HCT116 (cell line): ENCODE measurements at regions not wholly inside any gene's neighbourhood (a gene's known extent, or its start where the extent isn't known, plus 50 kb on each side); places are given as distances from the start of the nearest gene placed in this dataset.

ENCODE experiments used
- ATAC-seq: fragments of 200-7000 bp; cut with Tn5 transposase; 2 replicates; pipeline ENCODE4 v1.9.1; 2020; ENCODE audit warnings: mild to moderate bottlenecking, moderate library complexity
- BruUV-seq: library from RNA; stranded (reverse); fragments of 400-500 nt; replicated peaks from 2 replicates; lab custom pipeline; 2021; lab: Mats Ljungman, UMichigan
- CTCF ChIA-PET: fragments of 300-600 bp; sonication (Branson Sonifier 250); formaldehyde crosslinking; loops from one replicate; lab custom pipeline; 2021; ENCODE audit warnings: antibody characterized with exemption; lab: Charles Lee
- POLR2A ChIA-PET: fragments of 300-600, 350-600 bp; sonication (Branson Sonifier 250); formaldehyde crosslinking; loops from one replicate; lab custom pipeline; 2021; ENCODE audit warnings: antibody characterized with exemption; lab: Charles Lee
- RAD21 ChIA-PET, 2 experiments: fragments of 300-600 bp; sonication (Branson Sonifier 250); formaldehyde crosslinking; loops; one replicate each; lab custom pipeline; 2023; ENCODE audit warnings: low total read pairs in 2 of 2; ENCODE audit not compliant: uncharacterized antibody in 2 of 2, unreplicated experiment in 2 of 2, low non-redundant PET in 1 of 2; lab: Charles Lee
- DNase-seq: peaks from one replicate; pipeline ENCODE4 v3.0.0-alpha.2; 2010; ENCODE audit warnings: low read depth, low spot score
- H2AFZ ChIP-seq: fragments of 200-600 bp; shearing (Covaris generic), sonication (generic); 2 replicates; pipeline ENCODE4 v1.6.1; 2017; ENCODE audit warnings: low read depth, mixed run types, mixed read lengths, antibody characterized with exemption, low read length; ENCODE audit not compliant: poor library complexity, severe bottlenecking
- H3K27ac ChIP-seq: 2 replicates; pipeline ENCODE4 v1.5.1; 2012; ENCODE audit warnings: low read depth, low read length
- H3K27me3 ChIP-seq: fragments of 200-600 bp; sonication (generic); 2 replicates; pipeline ENCODE4 v1.6.1; 2016; ENCODE audit warnings: mixed run types, low read length, mixed read lengths; ENCODE audit not compliant: insufficient read depth
- H3K36me3 ChIP-seq, 2 experiments: fragments of 200-500 bp in 1 of 2; fragments of 200-600 bp in 1 of 2; sonication (Bioruptor generic) in 1 of 2; sonication (generic) in 1 of 2; 2 replicates each; pipeline versions ENCODE4 v1.5.1 to v1.6.1; 2014 to 2016; ENCODE audit warnings: low read length in 2 of 2, inconsistent platforms in 1 of 2, mixed read lengths in 1 of 2, mixed run types in 1 of 2; ENCODE audit not compliant: insufficient read depth in 2 of 2, control insufficient read depth in 1 of 2
- H3K4me1 ChIP-seq, 2 experiments: fragments of 200-600 bp in 1 of 2; sonication (generic) in 1 of 2; 2 replicates each; pipeline versions ENCODE4 v1.5.1 to v1.6.1; 2012 to 2017; ENCODE audit warnings: low read length in 2 of 2, inconsistent platforms in 1 of 2, mild to moderate bottlenecking in 1 of 2, mixed read lengths in 1 of 2, mixed run types in 1 of 2, moderate library complexity in 1 of 2; ENCODE audit not compliant: insufficient read depth in 2 of 2, control insufficient read depth in 1 of 2
- H3K4me2 ChIP-seq: fragments of 200-600 bp; sonication (generic); 2 replicates; pipeline ENCODE4 v1.6.1; 2017; ENCODE audit warnings: mixed run types, low read length, mixed read lengths
- H3K4me3 ChIP-seq, 2 experiments: fragments of 200-600 bp in 1 of 2; sonication (generic) in 1 of 2; replicated peaks in 1 of 2; 2 replicates each; pipeline ENCODE4 v1.5.1; 2011 to 2016; ENCODE audit warnings: low read length in 2 of 2, control low read depth in 1 of 2, low read depth in 1 of 2, mild to moderate bottlenecking in 1 of 2, mixed read lengths in 1 of 2, mixed run types in 1 of 2
- H3K79me2 ChIP-seq: fragments of 200-600 bp; sonication (generic); 2 replicates; pipeline ENCODE4 v1.6.1; 2017; ENCODE audit warnings: mild to moderate bottlenecking, mixed run types, low read length, moderate library complexity, mixed read lengths; ENCODE audit not compliant: insufficient read depth
- H3K9ac ChIP-seq: fragments of 200-600 bp; sonication (generic); 2 replicates; pipeline ENCODE4 v1.6.1; 2016; ENCODE audit warnings: low read length, mixed read lengths
- H3K9me2 ChIP-seq: fragments of 200-600 bp; sonication (generic), shearing (Covaris generic); 2 replicates; pipeline ENCODE4 v1.6.1; 2017; ENCODE audit warnings: mixed run types, mild to moderate bottlenecking, moderate library complexity; ENCODE audit not compliant: insufficient read depth
- H3K9me3 ChIP-seq, 2 experiments: fragments of 200-500 bp in 1 of 2; fragments of 200-600 bp in 1 of 2; sonication (Bioruptor generic) in 1 of 2; sonication (generic) in 1 of 2; 2 replicates each; pipeline ENCODE4 v1.6.1; 2014 to 2017; ENCODE audit warnings: low read length in 2 of 2, mixed read lengths in 2 of 2, inconsistent platforms in 1 of 2, low read depth in 1 of 2, mild to moderate bottlenecking in 1 of 2, mixed run types in 1 of 2, moderate library complexity in 1 of 2; ENCODE audit not compliant: control insufficient read depth in 1 of 2, insufficient read depth in 1 of 2
- H4K20me1 ChIP-seq: fragments of 200-600 bp; sonication (generic), shearing (Covaris generic); 2 replicates; pipeline ENCODE4 v1.6.1; 2017; ENCODE audit warnings: mixed run types, mild to moderate bottlenecking, moderate library complexity; ENCODE audit not compliant: insufficient read depth
- CBX3 ChIP-seq: IDR thresholded peaks from 2 replicates; pipeline ENCODE4 v1.6.1; 2012; ENCODE audit warnings: low read depth
- CEBPB ChIP-seq: IDR thresholded peaks from 2 replicates; pipeline ENCODE4 v1.6.1; 2012; ENCODE audit warnings: low read depth
- ELF1 ChIP-seq: IDR thresholded peaks from 2 replicates; pipeline ENCODE4 v1.6.1; 2012; ENCODE audit warnings: low read depth, borderline replicate concordance
- EZH2 ChIP-seq: fragments of 200-600 bp; sonication (generic); IDR thresholded peaks from 2 replicates; pipeline ENCODE4 v1.6.1; 2017; ENCODE audit warnings: antibody characterized with exemption, mixed run types
- FOSL1 ChIP-seq: IDR thresholded peaks from 2 replicates; pipeline ENCODE4 v1.6.1; 2012; ENCODE audit warnings: low read depth
- JUND ChIP-seq: IDR thresholded peaks from 2 replicates; pipeline ENCODE4 v1.6.1; 2012
- RAD21 ChIP-seq: IDR thresholded peaks from 2 replicates; pipeline ENCODE4 v1.6.1; 2012; ENCODE audit warnings: low read depth, mild to moderate bottlenecking
- SP1 ChIP-seq: IDR thresholded peaks from 2 replicates; pipeline ENCODE4 v1.6.1; 2012; ENCODE audit warnings: low read depth
- SRF ChIP-seq: IDR thresholded peaks from 2 replicates; pipeline ENCODE4 v1.6.1; 2012; ENCODE audit warnings: low read depth
- TCF7L2 ChIP-seq: IDR thresholded peaks from 2 replicates; pipeline ENCODE4 v1.7.0; 2011; ENCODE audit warnings: borderline replicate concordance, inconsistent platforms; ENCODE audit not compliant: insufficient read depth, insufficient read length; ENCODE audit errors: extremely low read depth
- YY1 ChIP-seq: IDR thresholded peaks from 2 replicates; pipeline ENCODE4 v1.6.1; 2011; ENCODE audit warnings: low read length, low read depth, moderate library complexity, mild to moderate bottlenecking; ENCODE audit not compliant: insufficient replicate concordance; ENCODE audit errors: extremely low read depth
- ZFX ChIP-seq: fragments of 450-650 bp; IDR thresholded peaks from 2 replicates; pipeline ENCODE4 v1.6.1; 2017
- ZNF274 ChIP-seq: fragments of 200-500 bp; sonication (Bioruptor generic); IDR thresholded peaks from 2 replicates; pipeline ENCODE4 v1.6.1; 2014; ENCODE audit warnings: mild to moderate bottlenecking, low read depth, low read length, inconsistent platforms
- intact Hi-C: fragments of 100-400 bp; cut with micrococcal nuclease; formaldehyde crosslinking; loops from 2 replicates; pipeline ENCODE4 v1.10.0; 2022
- TF ChIP-seq, protein P1 (sequence below), 3 experiments: fragments of 200-600 bp in 1 of 3; sonication (generic) in 1 of 3; IDR thresholded peaks in 2 of 3; conservative IDR thresholded peaks in 1 of 3; 2 replicates each; pipeline ENCODE4 v1.5.1; 2012 to 2017; ENCODE audit warnings: low read depth in 2 of 3, low read length in 2 of 3, antibody characterized with exemption in 1 of 3, borderline replicate concordance in 1 of 3, control low read depth in 1 of 3, mild to moderate bottlenecking in 1 of 3, mixed read lengths in 1 of 3, mixed run types in 1 of 3, moderate library complexity in 1 of 3; ENCODE audit not compliant: insufficient read depth in 1 of 3
- TF ChIP-seq, protein P2 (sequence below): IDR thresholded peaks from 2 replicates; pipeline ENCODE4 v1.6.1; 2012; ENCODE audit warnings: low read depth
- TF ChIP-seq, protein P3 (sequence below): IDR thresholded peaks from 2 replicates; pipeline ENCODE4 v1.6.1; 2011; ENCODE audit warnings: mild to moderate bottlenecking, low read length, moderate library complexity; ENCODE audit not compliant: insufficient replicate concordance; ENCODE audit errors: extremely low read depth

DNA sequence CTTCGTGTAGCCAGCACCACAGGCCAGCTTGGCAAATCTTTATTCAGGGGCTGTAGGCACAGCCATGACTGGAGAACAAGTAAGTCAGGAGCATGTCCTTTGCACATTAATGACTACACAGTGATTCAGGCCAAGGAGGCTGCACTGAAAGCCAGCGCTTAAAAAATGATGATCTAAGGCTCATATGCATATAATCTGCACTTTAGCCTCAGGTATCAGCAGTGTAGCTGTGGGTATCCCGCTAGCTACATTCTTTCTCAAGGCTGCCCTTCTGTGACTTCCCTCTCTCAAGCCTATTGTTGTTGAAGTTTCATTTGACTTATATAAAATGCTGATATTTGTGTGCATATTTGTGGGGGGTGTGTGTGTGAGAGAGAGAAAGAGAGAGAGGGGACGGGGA is 62.6 kb upstream of the RGL1 start:
- ChIA-PET RAD21 (no interaction called here), POLR2A (no interaction called here), CTCF (no interaction called here)
- Histone ChIP-seq H4K20me1 (no peaks in the 10 kb centered on the region), H3K27ac (no peak overlapping the region), H3K27me3 (no peaks in the 10 kb centered on the region), H3K9ac (no peak overlapping the region), H3K9me2 (no peaks in the 10 kb centered on the region), H3K36me3 (no peaks in the 10 kb centered on the region), H3K4me2 (no peak overlapping the region), H3K4me3 (no peak overlapping the region), H3K9me3 (no peaks in the 10 kb centered on the region), H3K4me1 (no peaks in the 10 kb centered on the region), H2AFZ (no peak overlapping the region), H3K79me2 (no peaks in the 10 kb centered on the region)
- intact Hi-C loops = no loop called here
- TF ChIP-seq ZFX (no peak), RAD21 (no peak), EZH2 (no peak), ELF1 (no peak), FOSL1 (no peak), SRF (no peak), JUND (no peak), SP1 (no peak), ZNF274 (no peak), TCF7L2 (no peak), CEBPB (no peak), CBX3 (no peak), YY1 (no peak)
- TF ChIP-seq, protein P1, sequence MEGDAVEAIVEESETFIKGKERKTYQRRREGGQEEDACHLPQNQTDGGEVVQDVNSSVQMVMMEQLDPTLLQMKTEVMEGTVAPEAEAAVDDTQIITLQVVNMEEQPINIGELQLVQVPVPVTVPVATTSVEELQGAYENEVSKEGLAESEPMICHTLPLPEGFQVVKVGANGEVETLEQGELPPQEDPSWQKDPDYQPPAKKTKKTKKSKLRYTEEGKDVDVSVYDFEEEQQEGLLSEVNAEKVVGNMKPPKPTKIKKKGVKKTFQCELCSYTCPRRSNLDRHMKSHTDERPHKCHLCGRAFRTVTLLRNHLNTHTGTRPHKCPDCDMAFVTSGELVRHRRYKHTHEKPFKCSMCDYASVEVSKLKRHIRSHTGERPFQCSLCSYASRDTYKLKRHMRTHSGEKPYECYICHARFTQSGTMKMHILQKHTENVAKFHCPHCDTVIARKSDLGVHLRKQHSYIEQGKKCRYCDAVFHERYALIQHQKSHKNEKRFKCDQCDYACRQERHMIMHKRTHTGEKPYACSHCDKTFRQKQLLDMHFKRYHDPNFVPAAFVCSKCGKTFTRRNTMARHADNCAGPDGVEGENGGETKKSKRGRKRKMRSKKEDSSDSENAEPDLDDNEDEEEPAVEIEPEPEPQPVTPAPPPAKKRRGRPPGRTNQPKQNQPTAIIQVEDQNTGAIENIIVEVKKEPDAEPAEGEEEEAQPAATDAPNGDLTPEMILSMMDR (IDR thresholded peaks at IDR 0.05 in 2 of 3, conservative IDR thresholded peaks at IDR 0.05 in 1 of 3; ENCODE audit: borderline replicate concordance in 1 of 3, insufficient read depth in 1 of 3, low read depth in 2 of 3, low read length in 2 of 3) = no peak
- TF ChIP-seq, protein P2, sequence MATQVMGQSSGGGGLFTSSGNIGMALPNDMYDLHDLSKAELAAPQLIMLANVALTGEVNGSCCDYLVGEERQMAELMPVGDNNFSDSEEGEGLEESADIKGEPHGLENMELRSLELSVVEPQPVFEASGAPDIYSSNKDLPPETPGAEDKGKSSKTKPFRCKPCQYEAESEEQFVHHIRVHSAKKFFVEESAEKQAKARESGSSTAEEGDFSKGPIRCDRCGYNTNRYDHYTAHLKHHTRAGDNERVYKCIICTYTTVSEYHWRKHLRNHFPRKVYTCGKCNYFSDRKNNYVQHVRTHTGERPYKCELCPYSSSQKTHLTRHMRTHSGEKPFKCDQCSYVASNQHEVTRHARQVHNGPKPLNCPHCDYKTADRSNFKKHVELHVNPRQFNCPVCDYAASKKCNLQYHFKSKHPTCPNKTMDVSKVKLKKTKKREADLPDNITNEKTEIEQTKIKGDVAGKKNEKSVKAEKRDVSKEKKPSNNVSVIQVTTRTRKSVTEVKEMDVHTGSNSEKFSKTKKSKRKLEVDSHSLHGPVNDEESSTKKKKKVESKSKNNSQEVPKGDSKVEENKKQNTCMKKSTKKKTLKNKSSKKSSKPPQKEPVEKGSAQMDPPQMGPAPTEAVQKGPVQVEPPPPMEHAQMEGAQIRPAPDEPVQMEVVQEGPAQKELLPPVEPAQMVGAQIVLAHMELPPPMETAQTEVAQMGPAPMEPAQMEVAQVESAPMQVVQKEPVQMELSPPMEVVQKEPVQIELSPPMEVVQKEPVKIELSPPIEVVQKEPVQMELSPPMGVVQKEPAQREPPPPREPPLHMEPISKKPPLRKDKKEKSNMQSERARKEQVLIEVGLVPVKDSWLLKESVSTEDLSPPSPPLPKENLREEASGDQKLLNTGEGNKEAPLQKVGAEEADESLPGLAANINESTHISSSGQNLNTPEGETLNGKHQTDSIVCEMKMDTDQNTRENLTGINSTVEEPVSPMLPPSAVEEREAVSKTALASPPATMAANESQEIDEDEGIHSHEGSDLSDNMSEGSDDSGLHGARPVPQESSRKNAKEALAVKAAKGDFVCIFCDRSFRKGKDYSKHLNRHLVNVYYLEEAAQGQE = no peak
- TF ChIP-seq, protein P3, sequence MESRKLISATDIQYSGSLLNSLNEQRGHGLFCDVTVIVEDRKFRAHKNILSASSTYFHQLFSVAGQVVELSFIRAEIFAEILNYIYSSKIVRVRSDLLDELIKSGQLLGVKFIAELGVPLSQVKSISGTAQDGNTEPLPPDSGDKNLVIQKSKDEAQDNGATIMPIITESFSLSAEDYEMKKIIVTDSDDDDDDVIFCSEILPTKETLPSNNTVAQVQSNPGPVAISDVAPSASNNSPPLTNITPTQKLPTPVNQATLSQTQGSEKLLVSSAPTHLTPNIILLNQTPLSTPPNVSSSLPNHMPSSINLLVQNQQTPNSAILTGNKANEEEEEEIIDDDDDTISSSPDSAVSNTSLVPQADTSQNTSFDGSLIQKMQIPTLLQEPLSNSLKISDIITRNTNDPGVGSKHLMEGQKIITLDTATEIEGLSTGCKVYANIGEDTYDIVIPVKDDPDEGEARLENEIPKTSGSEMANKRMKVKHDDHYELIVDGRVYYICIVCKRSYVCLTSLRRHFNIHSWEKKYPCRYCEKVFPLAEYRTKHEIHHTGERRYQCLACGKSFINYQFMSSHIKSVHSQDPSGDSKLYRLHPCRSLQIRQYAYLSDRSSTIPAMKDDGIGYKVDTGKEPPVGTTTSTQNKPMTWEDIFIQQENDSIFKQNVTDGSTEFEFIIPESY = no peak
- BruUV-seq = no TSS peak
- no peak for ATAC-seq
- no peak for DNase-seq
